Transverse colon (tissue), 4 donors: ENCODE measurements at regions not wholly inside any gene's neighbourhood (a gene's known extent, or its start where the extent isn't known, plus 50 kb on each side); places are given as distances from the start of the nearest gene placed in this dataset.

Source experiments
- EP300 ChIP-seq: sonication (generic); formaldehyde crosslinking; IDR thresholded peaks from one replicate; pipeline ENCODE4 v1.6.1; 2017; ENCODE audit warnings: antibody characterized with exemption, low read depth
- POLR2A ChIP-seq: fragments of 450-650 bp; IDR thresholded peaks from one replicate; pipeline ENCODE4 v1.6.1; 2016; ENCODE audit warnings: antibody characterized with exemption, mild to moderate bottlenecking, moderate library complexity
- POLR2AphosphoS5 ChIP-seq, 3 donors: sonication (generic); formaldehyde crosslinking; IDR thresholded peaks; one replicate each; pipeline ENCODE4 v1.6.1; 2016; ENCODE audit warnings: antibody characterized with exemption in 3 of 3
- TF ChIP-seq, protein P1 (sequence below), 5 experiments: fragments of 200-600 bp in 3 of 5; fragments of 450-650 bp in 2 of 5; sonication (generic) in 3 of 5; IDR thresholded peaks; 1 replicate in 2 of 5; 2 replicates in 3 of 5; pipeline ENCODE4 v1.5.1; 2016 to 2017; ENCODE audit warnings: antibody characterized with exemption in 5 of 5, inconsistent platforms in 3 of 5, mild to moderate bottlenecking in 2 of 5, moderate library complexity in 1 of 5

DNA sequence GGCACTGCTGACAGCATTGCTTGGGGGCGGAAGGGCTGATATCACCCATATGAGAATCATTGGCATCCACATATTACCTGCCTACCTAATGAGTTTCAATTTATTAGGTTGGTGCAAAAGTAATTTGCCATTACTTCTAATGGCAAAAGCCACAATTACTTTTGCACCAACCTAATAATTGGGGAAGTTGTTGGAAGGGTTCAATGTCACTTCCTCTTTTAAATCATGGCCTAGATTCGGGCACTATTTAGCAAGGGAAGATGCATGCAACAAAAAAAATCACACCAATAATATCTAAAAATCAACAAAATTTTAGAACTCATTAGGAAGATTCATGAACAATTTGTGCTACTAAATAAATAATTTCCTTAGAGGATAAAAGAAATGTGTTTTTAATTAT, 56.0 kb upstream of the AGTR1 start:
- TF ChIP-seq, protein P1, sequence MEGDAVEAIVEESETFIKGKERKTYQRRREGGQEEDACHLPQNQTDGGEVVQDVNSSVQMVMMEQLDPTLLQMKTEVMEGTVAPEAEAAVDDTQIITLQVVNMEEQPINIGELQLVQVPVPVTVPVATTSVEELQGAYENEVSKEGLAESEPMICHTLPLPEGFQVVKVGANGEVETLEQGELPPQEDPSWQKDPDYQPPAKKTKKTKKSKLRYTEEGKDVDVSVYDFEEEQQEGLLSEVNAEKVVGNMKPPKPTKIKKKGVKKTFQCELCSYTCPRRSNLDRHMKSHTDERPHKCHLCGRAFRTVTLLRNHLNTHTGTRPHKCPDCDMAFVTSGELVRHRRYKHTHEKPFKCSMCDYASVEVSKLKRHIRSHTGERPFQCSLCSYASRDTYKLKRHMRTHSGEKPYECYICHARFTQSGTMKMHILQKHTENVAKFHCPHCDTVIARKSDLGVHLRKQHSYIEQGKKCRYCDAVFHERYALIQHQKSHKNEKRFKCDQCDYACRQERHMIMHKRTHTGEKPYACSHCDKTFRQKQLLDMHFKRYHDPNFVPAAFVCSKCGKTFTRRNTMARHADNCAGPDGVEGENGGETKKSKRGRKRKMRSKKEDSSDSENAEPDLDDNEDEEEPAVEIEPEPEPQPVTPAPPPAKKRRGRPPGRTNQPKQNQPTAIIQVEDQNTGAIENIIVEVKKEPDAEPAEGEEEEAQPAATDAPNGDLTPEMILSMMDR (IDR thresholded peaks at IDR 0.05), result no peak
- TF ChIP-seq POLR2A, result no peak
- no peak for TF ChIP-seq EP300
- no peak for TF ChIP-seq POLR2AphosphoS5 (IDR thresholded peaks at IDR 0.05)
